ENCODE measurements at regions not wholly inside any gene's neighbourhood (a gene's known extent, or its start where the extent isn't known, plus 50 kb on each side); places are given as distances from the start of the nearest gene placed in this dataset.

DNA sequence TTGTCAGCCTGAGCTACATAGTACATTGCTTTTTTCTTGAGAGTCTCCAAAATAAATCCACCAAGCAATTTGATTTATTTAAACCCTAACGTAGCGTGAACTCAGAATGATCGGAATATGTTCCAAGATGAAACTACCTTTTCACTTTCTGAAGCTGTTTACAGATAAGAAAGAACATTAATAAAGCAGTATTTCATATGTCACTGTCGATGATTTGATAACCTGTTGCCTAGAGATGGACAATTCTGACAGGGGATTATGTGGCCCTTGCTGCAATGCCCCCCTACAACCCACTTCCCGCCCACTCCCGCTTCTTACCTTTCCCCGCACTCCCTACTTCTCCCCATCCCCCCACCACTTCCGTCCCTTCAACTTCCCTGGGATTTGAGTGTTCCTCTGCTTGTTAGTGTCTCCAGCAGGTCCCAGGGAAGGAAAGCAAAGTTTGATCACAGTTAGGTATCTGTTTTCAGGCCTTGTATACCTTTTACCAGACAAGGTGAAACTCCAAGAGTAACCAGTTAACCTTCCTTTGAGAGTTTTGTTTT lies 229.2 kb upstream of the HMGA2 start:
- Mint-ChIP-seq H3K9me3 (no peaks in the 10 kb centered on the region), H3K4me1 (no peaks in the 10 kb centered on the region), H3K27me3 (peaks cover 10% of the 10 kb centered on the region), H3K4me3 (no peak overlapping the region), H3K36me3 (ENCODE audit: low read depth) (no peaks in the 10 kb centered on the region), H3K27ac (no peak overlapping the region)
- DNase-seq: no peak
- intact Hi-C loops (cut with micrococcal nuclease): no loop called here

DNA sequence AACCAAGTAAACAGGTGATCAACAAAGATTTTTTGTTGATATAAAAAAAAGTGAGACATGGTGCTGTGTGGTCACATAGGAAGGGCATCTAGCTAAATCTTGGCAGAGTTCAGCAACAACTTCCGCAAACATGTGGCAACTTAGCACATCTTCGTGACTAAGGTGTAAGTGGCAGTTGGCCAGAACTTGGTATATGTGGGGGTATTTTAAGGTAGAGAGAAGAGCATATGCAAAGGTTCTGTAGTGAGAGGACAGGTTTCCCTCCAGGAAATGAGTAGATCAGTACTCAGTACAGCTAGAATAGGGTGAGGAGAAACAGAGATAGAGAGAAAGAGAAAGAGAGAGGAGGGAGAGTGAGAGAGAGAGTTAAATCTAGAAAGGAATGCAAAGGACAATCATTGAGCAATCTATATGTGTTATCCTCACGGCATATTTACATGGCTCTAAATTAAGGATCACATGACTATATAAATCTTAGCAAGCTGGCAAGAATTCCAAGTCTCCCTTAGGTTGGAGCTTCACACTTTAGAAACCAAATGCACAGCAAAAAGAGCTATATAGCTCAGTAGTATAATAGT lies 227.7 kb upstream of the HMGA2 start:
- no peak overlapping the region for H3K4me3 Mint-ChIP-seq
- no peaks in the 10 kb centered on the region for H3K4me1 Mint-ChIP-seq
- intact Hi-C loops (cut with micrococcal nuclease): no loop called here
- H3K27ac Mint-ChIP-seq: no peak overlapping the region
- DNase-seq: no peak
- H3K9me3 Mint-ChIP-seq: no peaks in the 10 kb centered on the region
- H3K36me3 Mint-ChIP-seq (ENCODE audit: low read depth): no peaks in the 10 kb centered on the region
- H3K27me3 Mint-ChIP-seq: peaks cover 17% of the 10 kb centered on the region

DNA sequence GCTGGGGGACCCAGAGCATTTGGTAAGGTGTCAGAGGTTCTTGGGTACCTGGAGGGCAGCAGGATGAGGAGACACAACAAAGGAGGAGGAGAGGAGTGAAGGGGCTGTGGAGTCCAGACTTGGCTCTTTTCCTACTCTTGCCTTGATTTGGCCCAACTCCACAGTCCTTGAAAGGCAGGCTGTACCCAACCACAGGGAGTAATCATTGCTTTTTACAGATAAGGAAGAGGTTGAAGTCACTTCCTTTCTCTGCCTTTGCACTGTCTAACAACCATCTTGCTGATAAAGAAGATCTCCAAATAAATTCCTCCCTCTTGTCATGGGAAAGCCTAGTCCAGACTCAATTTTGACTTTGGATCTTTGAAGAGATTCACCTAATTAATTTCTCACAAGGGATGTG lies 226.8 kb upstream of the HMGA2 start:
- H3K27me3 Mint-ChIP-seq: peaks cover 21% of the 10 kb centered on the region
- H3K27ac Mint-ChIP-seq: no peak overlapping the region
- no peaks in the 10 kb centered on the region for H3K36me3 Mint-ChIP-seq (ENCODE audit: low read depth)
- H3K9me3 Mint-ChIP-seq: no peaks in the 10 kb centered on the region
- intact Hi-C loops (cut with micrococcal nuclease): no loop called here
- DNase-seq: no peak
- peaks cover 2% of the 10 kb centered on the region for H3K4me1 Mint-ChIP-seq
- no peak overlapping the region for H3K4me3 Mint-ChIP-seq

DNA sequence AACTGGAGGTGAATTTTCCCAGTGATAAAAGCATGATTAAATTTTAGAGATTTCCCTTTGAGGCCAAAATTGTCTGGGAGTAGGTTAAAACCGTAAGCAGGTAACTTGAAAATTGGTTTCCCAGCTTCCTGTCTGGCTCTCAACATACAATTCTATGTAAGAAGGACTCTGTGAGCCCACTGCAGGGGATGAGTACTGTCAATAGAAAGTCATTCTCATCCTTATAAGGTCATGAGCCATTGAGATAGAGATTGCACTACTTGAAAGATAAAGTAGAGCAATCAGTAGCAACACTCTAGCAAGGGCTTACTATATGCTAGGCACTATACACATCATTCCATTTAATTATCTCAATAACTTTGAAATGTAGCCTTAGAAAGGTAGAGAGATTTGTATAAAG lies 225.6 kb upstream of the HMGA2 start:
- DNase-seq: no peak
- Mint-ChIP-seq H3K36me3 (ENCODE audit: low read depth) (no peaks in the 10 kb centered on the region), H3K9me3 (no peaks in the 10 kb centered on the region), H3K27me3 (peaks cover 17% of the 10 kb centered on the region), H3K4me3 (no peak overlapping the region), H3K4me1 (peaks cover 2% of the 10 kb centered on the region), H3K27ac (no peak overlapping the region)
- intact Hi-C loops (cut with micrococcal nuclease): no loop called here

DNA sequence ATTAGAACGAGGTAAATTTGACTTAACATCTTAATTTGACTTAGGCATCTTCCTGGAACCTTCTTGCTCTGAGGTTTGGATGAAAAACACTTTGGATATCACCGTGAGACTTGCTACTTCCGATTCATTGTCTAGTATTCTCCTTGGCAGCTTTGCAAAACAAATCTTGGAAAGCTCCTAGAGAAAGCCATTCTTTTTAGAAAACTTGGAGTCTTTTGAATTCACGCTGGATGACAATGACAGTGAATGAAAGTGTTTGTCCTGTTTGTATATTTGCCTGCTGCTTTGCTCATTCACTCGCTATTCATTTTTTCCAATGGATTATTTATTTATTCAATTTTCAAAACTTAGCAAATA lies 222.1 kb upstream of the HMGA2 start:
- no peak for DNase-seq
- Mint-ChIP-seq H3K4me1 (peaks cover 2% of the 10 kb centered on the region), H3K9me3 (no peaks in the 10 kb centered on the region), H3K27me3 (peaks cover 20% of the 10 kb centered on the region), H3K36me3 (ENCODE audit: low read depth) (no peaks in the 10 kb centered on the region), H3K4me3 (no peak overlapping the region), H3K27ac (no peak overlapping the region)
- intact Hi-C loops (cut with micrococcal nuclease): loop anchor here (1.0 kb wide), 2 partner anchors 83 to 381 kb away; no protein-coding TSS in a partner anchor

DNA sequence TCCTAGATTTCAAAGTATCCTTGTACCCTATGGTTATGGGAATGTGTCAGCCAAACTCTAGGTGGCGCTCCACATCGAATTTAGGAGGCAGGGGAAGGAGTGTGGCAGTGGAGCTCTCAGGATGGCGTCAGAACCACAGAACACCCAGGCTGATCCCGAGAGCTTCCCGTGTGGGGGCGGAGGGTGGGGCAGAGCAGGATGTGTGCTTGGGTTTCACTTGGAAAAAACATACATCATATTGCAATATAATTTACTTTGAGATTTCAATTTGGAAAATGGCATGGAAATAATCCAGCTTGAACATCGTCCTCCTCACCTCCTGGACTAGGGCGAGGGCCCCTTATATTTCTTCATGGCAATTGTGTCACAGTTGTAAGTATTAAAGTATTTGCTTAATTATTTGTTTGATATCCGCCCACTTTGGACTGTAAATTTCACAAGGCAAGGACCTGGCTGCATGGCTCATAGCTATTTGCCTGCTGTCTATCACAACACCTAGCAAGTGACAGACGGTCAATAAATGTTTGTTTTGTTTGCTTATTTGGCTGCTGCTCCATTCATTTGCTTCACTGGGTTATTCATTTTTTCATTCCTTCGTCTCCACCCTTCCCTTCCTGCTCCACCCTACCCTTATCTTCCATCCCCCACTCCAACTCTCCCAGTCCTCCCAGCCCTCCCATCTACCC lies 221.5 kb upstream of the HMGA2 start:
- intact Hi-C loops (cut with micrococcal nuclease): loop anchor here (1.0 kb wide), 2 partner anchors 83 to 381 kb away; no protein-coding TSS in a partner anchor
- Mint-ChIP-seq H3K4me3 (no peak overlapping the region), H3K9me3 (no peaks in the 10 kb centered on the region), H3K4me1 (peaks cover 2% of the 10 kb centered on the region), H3K27ac (no peak overlapping the region), H3K27me3 (peaks cover 20% of the 10 kb centered on the region), H3K36me3 (ENCODE audit: low read depth) (no peaks in the 10 kb centered on the region)
- peak; percentile 77 for DNase-seq

DNA sequence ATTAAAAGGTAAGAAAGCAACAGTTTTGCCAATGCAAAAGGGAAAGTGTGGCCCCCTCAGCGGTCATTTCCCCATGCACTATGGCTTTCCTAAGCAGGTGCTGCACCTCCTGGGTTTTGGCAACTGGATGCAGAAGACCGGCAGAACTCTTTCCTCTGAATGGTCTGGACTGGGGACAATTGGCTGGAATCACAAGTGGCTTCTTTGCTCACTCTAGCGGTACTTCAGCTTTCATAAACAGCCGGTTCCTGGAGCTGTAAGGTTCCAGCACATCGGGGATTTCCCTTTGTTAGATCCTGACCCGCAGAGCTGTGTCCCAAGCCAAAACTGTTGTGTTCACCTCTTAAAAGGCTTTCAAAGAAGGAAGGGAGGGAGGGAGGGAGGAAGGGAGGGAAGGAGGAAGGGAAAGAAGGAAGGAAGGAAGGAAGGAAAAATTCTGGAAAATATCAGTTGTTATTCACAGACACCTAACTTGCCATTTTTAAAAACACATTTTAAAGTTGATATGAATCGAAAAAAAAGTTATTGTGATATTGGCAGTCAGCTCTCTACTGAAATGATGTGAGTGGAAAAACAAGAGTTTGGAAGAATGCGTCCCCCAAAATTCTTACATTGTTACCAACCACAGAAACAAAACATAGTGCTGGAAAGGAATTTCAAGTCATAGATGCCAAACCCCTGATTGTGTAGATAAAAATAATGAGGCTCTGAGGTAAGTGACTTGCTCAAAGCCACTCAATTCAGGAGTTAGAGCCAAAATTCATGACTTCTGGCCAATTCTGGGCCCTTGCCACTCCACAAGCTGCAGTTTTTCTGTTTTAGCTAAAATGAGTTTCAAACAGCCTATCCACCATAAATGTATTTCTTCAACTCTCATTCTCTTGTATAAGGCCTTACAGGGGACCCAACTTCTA lies 220.6 kb upstream of the HMGA2 start:
- Mint-ChIP-seq H3K27me3 (peaks cover 17% of the 10 kb centered on the region), H3K4me1 (peaks cover 2% of the 10 kb centered on the region), H3K4me3 (no peak overlapping the region), H3K36me3 (ENCODE audit: low read depth) (no peaks in the 10 kb centered on the region), H3K9me3 (no peaks in the 10 kb centered on the region), H3K27ac (no peak overlapping the region)
- intact Hi-C loops (cut with micrococcal nuclease): no loop called here
- DNase-seq: no peak

DNA sequence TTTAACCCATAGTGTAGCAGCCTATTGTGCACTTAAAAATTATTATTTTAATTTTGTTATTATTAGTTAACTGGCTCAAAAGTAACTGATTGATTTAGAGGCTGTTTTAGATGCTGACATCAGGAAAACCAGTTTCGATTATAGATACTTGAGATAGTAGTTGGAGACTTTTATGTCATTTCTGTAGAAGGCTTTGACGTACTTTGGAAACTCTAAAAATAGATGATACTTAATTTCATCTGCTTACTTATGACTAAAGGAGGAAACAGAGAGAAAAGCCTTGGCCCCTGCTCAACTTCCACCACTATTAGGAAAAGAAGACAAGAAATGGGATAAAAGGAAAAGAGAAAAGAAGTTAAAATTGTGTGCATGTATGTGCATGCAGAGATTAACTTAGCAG lies 219.3 kb upstream of the HMGA2 start:
- Mint-ChIP-seq H3K9me3 (no peaks in the 10 kb centered on the region), H3K36me3 (ENCODE audit: low read depth) (no peaks in the 10 kb centered on the region), H3K27me3 (peaks cover 15% of the 10 kb centered on the region), H3K4me3 (no peak overlapping the region), H3K27ac (no peak overlapping the region), H3K4me1 (peaks cover 2% of the 10 kb centered on the region)
- intact Hi-C loops (cut with micrococcal nuclease): no loop called here
- DNase-seq: no peak

DNA sequence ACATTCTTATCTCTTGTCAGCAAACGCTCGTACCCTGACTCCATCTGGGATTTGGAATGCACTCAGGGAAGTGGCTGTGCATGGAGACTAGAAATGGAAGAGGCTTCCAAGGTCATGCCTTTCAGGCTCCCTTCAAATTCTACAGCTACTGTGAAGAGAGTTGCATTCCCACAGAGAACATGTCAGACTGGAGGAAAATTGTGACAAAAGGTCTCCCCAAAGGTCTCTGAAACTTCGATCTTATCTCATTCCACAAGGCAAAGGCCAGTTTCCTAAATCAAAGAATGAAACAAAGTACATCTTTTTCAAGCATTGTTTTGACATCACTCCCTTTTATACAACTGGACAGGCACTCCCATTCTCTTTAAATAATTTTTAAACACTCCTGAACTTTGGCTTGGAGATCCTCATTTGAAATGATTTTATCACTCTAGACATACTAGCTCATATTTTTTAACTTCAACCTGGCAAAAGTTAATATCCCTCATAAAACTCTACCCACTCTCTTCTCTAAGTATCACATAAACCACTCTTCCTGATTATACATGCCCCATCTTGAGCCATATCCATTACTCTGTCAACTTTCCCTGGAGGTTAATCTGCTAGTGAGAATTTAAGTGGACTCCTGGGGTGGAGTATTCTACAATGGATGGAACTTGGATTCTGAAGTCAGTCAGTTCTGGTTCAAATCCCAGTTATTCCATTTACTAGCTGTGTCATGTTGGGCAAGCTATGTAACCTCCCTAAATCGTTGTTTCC lies 218.1 kb upstream of the HMGA2 start:
- H3K4me1 Mint-ChIP-seq: peaks cover 2% of the 10 kb centered on the region
- H3K9me3 Mint-ChIP-seq: no peaks in the 10 kb centered on the region
- intact Hi-C loops (cut with micrococcal nuclease): no loop called here
- no peaks in the 10 kb centered on the region for H3K36me3 Mint-ChIP-seq (ENCODE audit: low read depth)
- H3K27me3 Mint-ChIP-seq: peaks cover 8% of the 10 kb centered on the region
- no peak for DNase-seq
- no peak overlapping the region for H3K27ac Mint-ChIP-seq
- H3K4me3 Mint-ChIP-seq: no peak overlapping the region

DNA sequence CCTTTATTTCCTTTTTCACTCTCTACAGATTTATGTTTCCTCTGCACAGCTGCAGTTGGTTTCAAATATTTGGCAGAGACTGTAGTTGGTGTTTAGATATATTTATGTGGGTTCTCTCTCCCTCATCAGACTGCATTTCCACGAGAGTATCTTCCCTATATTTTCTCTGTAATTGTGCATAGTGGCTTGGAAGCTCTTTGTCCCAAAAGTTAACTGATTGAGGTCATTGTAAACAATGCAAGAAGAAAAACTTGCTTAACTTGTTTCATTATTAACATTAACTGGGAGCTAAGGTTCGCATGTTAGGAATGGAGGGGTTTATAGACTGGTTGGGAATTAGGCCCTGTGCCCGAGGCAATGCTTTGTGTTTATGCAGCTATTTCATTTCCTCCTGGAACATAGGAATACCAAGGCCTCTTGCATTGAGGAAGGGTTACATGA lies 216.9 kb upstream of the HMGA2 start:
- Mint-ChIP-seq H3K4me1 (peaks cover 2% of the 10 kb centered on the region), H3K36me3 (ENCODE audit: low read depth) (no peaks in the 10 kb centered on the region), H3K4me3 (no peak overlapping the region), H3K27ac (no peak overlapping the region), H3K27me3 (peaks cover 3% of the 10 kb centered on the region), H3K9me3 (no peaks in the 10 kb centered on the region)
- no peak for DNase-seq
- intact Hi-C loops (cut with micrococcal nuclease): no loop called here

DNA sequence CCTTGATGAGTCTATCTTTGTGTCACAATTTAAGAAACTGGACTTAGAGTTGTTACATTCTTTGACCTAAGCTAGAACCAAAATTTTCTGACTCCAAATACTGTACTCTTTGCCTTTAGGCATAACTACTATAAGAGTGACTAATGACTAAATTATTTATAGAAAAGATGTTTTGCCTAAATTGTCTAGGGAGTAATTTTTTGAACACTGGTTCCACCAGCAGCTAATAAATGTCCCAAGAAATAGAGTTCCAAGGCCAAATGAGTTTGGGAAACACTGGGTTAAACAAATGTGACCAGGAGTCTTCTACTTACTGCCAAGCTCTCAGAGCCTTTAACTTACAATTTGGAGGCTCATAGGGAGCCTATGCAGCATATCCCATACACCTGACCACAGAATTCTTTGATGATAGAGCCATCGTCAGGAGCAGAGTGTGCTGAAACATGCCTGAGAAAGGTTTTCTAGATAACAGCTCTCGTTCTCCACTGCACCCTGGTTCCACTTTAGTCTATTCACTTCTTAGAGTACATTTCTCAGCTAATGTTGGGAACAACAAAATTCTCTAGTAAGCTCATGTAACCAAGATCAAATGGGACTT lies 215.9 kb upstream of the HMGA2 start:
- peaks cover 3% of the 10 kb centered on the region for H3K27me3 Mint-ChIP-seq
- no peaks in the 10 kb centered on the region for H3K9me3 Mint-ChIP-seq
- H3K4me1 Mint-ChIP-seq: no peaks in the 10 kb centered on the region
- no peak overlapping the region for H3K4me3 Mint-ChIP-seq
- no peaks in the 10 kb centered on the region for H3K36me3 Mint-ChIP-seq (ENCODE audit: low read depth)
- no peak overlapping the region for H3K27ac Mint-ChIP-seq
- no peak for DNase-seq
- intact Hi-C loops (cut with micrococcal nuclease): no loop called here

DNA sequence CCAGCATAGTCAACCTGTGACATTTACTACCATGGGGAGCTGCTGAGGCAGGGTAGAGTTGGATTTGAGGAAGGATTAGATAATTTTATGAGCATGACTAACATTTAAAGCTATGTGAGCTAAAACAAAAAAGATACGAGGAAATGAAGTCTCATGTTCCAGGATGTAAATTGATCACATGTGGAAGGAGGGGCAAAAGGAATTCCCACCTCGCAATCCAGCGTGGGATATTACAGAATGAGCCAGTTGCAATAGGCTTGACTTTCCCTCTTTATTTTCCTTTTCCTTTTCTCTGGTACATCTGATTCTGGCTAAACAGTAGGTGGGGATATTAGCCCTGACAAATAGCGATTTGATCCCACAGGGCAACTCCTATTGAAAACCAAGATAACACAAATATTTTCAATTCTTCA lies 214.9 kb upstream of the HMGA2 start:
- Mint-ChIP-seq H3K4me1 (no peaks in the 10 kb centered on the region), H3K27ac (no peak overlapping the region), H3K27me3 (peaks cover 3% of the 10 kb centered on the region), H3K4me3 (no peak overlapping the region), H3K36me3 (ENCODE audit: low read depth) (no peaks in the 10 kb centered on the region), H3K9me3 (no peaks in the 10 kb centered on the region)
- DNase-seq: no peak
- intact Hi-C loops (cut with micrococcal nuclease): no loop called here

DNA sequence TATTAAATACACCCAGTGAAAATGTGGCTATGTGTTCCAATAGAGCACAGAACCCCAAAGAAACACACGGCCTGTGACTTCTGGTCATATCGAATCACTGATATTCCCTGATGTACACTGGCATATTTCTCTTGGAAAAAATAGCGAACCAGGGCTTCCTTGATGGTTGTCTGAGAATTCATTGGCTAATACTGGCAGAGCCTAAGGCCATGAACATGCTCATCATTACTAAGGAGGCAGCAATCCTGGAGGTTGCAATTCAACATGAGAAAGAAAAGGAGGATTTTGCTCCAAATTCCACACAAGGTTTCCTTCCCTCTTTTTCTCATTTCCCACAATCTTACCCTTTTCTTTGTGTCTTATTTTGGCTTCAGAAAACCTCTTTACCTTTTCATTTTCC lies 212.9 kb upstream of the HMGA2 start:
- Mint-ChIP-seq H3K4me3 (no peak overlapping the region), H3K27ac (no peak overlapping the region), H3K9me3 (no peaks in the 10 kb centered on the region), H3K27me3 (no peaks in the 10 kb centered on the region), H3K4me1 (no peaks in the 10 kb centered on the region), H3K36me3 (ENCODE audit: low read depth) (no peaks in the 10 kb centered on the region)
- intact Hi-C loops (cut with micrococcal nuclease): no loop called here
- no peak for DNase-seq
